ENCODE measurements at regions not wholly inside any gene's neighbourhood (a gene's known extent, or its start where the extent isn't known, plus 50 kb on each side); places are given as distances from the start of the nearest gene placed in this dataset.

GRCh38 chr20:7123457-7123856, 356.0 kb downstream of the BMP2 start:
- H3K27ac ChIP-seq = no peak overlapping the region
- H3K9me3 ChIP-seq = no peaks in the 10 kb centered on the region
- no peak overlapping the region for H3K4me3 ChIP-seq (replicated peaks in 1 of 3)
- intact Hi-C loops (cut with DNase I) = no loop called here
- no peak for DNase-seq
- H3K27me3 ChIP-seq = no peaks in the 10 kb centered on the region
- H3K36me3 ChIP-seq = no peaks in the 10 kb centered on the region
- TF ChIP-seq POLR2A (IDR thresholded peaks at IDR 0.05) (no peak), CTCF (IDR thresholded peaks at IDR 0.05) (no peak)
- 89% methylated on average over 2 of the region's 2 CpGs for WGBS, 2 donors
- peaks cover 3 to 8% of the 10 kb centered on the region in 2 donors for H3K4me1 ChIP-seq

- intact Hi-C loops (cut with DNase I) = no loop called here
- H3K36me3 ChIP-seq = no peaks in the 10 kb centered on the region
- no peak for TF ChIP-seq POLR2A (IDR thresholded peaks at IDR 0.05)
- no peak for TF ChIP-seq CTCF (IDR thresholded peaks at IDR 0.05)
- no peaks in the 10 kb centered on the region for H3K27me3 ChIP-seq
- 89% methylated on average over 3 of the region's 3 CpGs for WGBS, 2 donors
- no peak overlapping the region for H3K4me3 ChIP-seq (replicated peaks in 1 of 3)
- no peak for DNase-seq
- peaks cover 3 to 8% of the 10 kb centered on the region in 2 donors for H3K4me1 ChIP-seq
- no peaks in the 10 kb centered on the region for H3K9me3 ChIP-seq
- no peak overlapping the region for H3K27ac ChIP-seq
Observed at GRCh38 chr20:7124120-7124519, 356.6 kb downstream of the BMP2 start.

GRCh38 chr20:7136886-7137285, 369.4 kb downstream of the BMP2 start:
- H3K4me3 ChIP-seq (replicated peaks in 1 of 3) = no peak overlapping the region
- H3K27ac ChIP-seq = no peak overlapping the region
- intact Hi-C loops (cut with DNase I) = no loop called here
- TF ChIP-seq CTCF (IDR thresholded peaks at IDR 0.05) (no peak), POLR2A (IDR thresholded peaks at IDR 0.05) (no peak)
- no peaks in the 10 kb centered on the region for H3K9me3 ChIP-seq
- DNase-seq = no peak
- H3K27me3 ChIP-seq = no peaks in the 10 kb centered on the region
- 96 to 98% methylated on average over 1 of the region's 1 CpG for WGBS, 2 donors
- H3K36me3 ChIP-seq = no peaks in the 10 kb centered on the region
- H3K4me1 ChIP-seq = no peaks in the 10 kb centered on the region

GRCh38 chr20:7137395-7138151, 370.1 kb downstream of the BMP2 start:
- intact Hi-C loops (cut with DNase I) = no loop called here
- TF ChIP-seq CTCF (IDR thresholded peaks at IDR 0.05) (no peak), POLR2A (IDR thresholded peaks at IDR 0.05) (no peak)
- no peak overlapping the region for H3K4me3 ChIP-seq (replicated peaks in 1 of 3)
- no peaks in the 10 kb centered on the region for H3K9me3 ChIP-seq
- WGBS, 2 donors = 78 to 81% methylated on average over 4 of the region's 4 CpGs
- DNase-seq = no peak
- H3K27ac ChIP-seq = no peak overlapping the region
- H3K4me1 ChIP-seq = no peaks in the 10 kb centered on the region
- H3K36me3 ChIP-seq = no peaks in the 10 kb centered on the region
- no peaks in the 10 kb centered on the region for H3K27me3 ChIP-seq

GRCh38 chr20:7144464-7144863, 377.0 kb downstream of the BMP2 start:
- Histone ChIP-seq H3K9me3 (no peaks in the 10 kb centered on the region), H3K4me3 (replicated peaks in 1 of 3) (no peak overlapping the region), H3K4me1 (no peaks in the 10 kb centered on the region), H3K27me3 (no peaks in the 10 kb centered on the region), H3K36me3 (no peaks in the 10 kb centered on the region), H3K27ac (no peak overlapping the region)
- TF ChIP-seq CTCF (IDR thresholded peaks at IDR 0.05) = no peak
- intact Hi-C loops (cut with DNase I) = no loop called here
- no peak for DNase-seq
- 80 to 84% methylated on average over 2 of the region's 2 CpGs for WGBS, 2 donors
